ENCODE measurements at regions not wholly inside any gene's neighbourhood (a gene's known extent, or its start where the extent isn't known, plus 50 kb on each side); places are given as distances from the start of the nearest gene placed in this dataset.

GRCh38 chr6:24053057-24053456 is 73.0 kb upstream of the NRSN1 start:
- no peaks in the 10 kb centered on the region for H3K9me3 ChIP-seq
- H3K4me3 ChIP-seq: no peak overlapping the region

GRCh38 chr6:24054388-24054787 is 71.6 kb upstream of the NRSN1 start:
- intact Hi-C loops (cut with DNase I): no loop called here

More at GRCh38 chr6:24053057-24053456, 73.0 kb upstream of the NRSN1 start:
- no peak for TF ChIP-seq CTCF (IDR thresholded peaks at IDR 0.05)
- Histone ChIP-seq H3K27ac (no peak overlapping the region), H3K4me1 (no peaks in the 10 kb centered on the region), H3K27me3 (no peaks in the 10 kb centered on the region), H3K36me3 (no peaks in the 10 kb centered on the region)
- intact Hi-C loops (cut with DNase I): no loop called here
- no peak for DNase-seq (ENCODE audit: low spot score in 2 of 2)

GRCh38 chr6:24056567-24056966 is 69.4 kb upstream of the NRSN1 start:
- Histone ChIP-seq H3K4me3 (no peak overlapping the region), H3K27me3 (no peaks in the 10 kb centered on the region), H3K27ac (no peak overlapping the region), H3K36me3 (no peaks in the 10 kb centered on the region), H3K9me3 (no peaks in the 10 kb centered on the region), H3K4me1 (no peaks in the 10 kb centered on the region)
- intact Hi-C loops (cut with DNase I): no loop called here
- no peak for DNase-seq (ENCODE audit: low spot score in 2 of 2)
- TF ChIP-seq CTCF (IDR thresholded peaks at IDR 0.05): no peak

More at GRCh38 chr6:24054388-24054787, 71.6 kb upstream of the NRSN1 start:
- H3K27me3 ChIP-seq: no peaks in the 10 kb centered on the region
- no peak overlapping the region for H3K4me3 ChIP-seq
- TF ChIP-seq CTCF (IDR thresholded peaks at IDR 0.05): no peak
- no peak for DNase-seq (ENCODE audit: low spot score in 2 of 2)
- no peaks in the 10 kb centered on the region for H3K4me1 ChIP-seq
- H3K27ac ChIP-seq: no peak overlapping the region
- no peaks in the 10 kb centered on the region for H3K36me3 ChIP-seq
- no peaks in the 10 kb centered on the region for H3K9me3 ChIP-seq

- Histone ChIP-seq H3K9me3 (no peaks in the 10 kb centered on the region), H3K36me3 (no peaks in the 10 kb centered on the region), H3K4me1 (no peaks in the 10 kb centered on the region), H3K27me3 (no peaks in the 10 kb centered on the region), H3K27ac (no peak overlapping the region), H3K4me3 (no peak overlapping the region)
- DNase-seq (ENCODE audit: low spot score in 2 of 2): no peak
- no peak for TF ChIP-seq CTCF (IDR thresholded peaks at IDR 0.05)
- intact Hi-C loops (cut with DNase I): no loop called here
These were observed 69.0 kb upstream of the NRSN1 start for GRCh38 chr6:24057030-24057429.

GRCh38 chr6:24060982-24061754 is 64.8 kb upstream of the NRSN1 start:
- H3K4me3 ChIP-seq: no peak overlapping the region
- no peaks in the 10 kb centered on the region for H3K4me1 ChIP-seq
- no peak for DNase-seq (ENCODE audit: low spot score in 2 of 2)
- TF ChIP-seq CTCF (IDR thresholded peaks at IDR 0.05): no peak
- intact Hi-C loops (cut with DNase I): loop anchor here (10.0 kb wide), 1 partner anchor 144 kb away; no protein-coding TSS in a partner anchor
- no peaks in the 10 kb centered on the region for H3K36me3 ChIP-seq
- peaks cover 0 to under 1% of the 10 kb centered on the region in 2 donors for H3K9me3 ChIP-seq
- H3K27ac ChIP-seq: no peak overlapping the region
- no peaks in the 10 kb centered on the region for H3K27me3 ChIP-seq
